B cell (primary cell): ENCODE measurements at regions not wholly inside any gene's neighbourhood (a gene's known extent, or its start where the extent isn't known, plus 50 kb on each side); places are given as distances from the start of the nearest gene placed in this dataset.

Experiments
- EZH2 ChIP-seq: IDR thresholded peaks from 2 replicates; pipeline ENCODE4 v1.6.1; 2012; ENCODE audit warnings: borderline replicate concordance, low read depth, mild to moderate bottlenecking, moderate library complexity, low read length; ENCODE audit not compliant: insufficient read depth, poor library complexity, severe bottlenecking
- TF ChIP-seq, protein P1 (sequence below): fragments of 200-600 bp; IDR thresholded peaks from one replicate; pipeline ENCODE4 v1.8.0; 2022; ENCODE audit warnings: antibody characterized with exemption, mild to moderate bottlenecking

DNA sequence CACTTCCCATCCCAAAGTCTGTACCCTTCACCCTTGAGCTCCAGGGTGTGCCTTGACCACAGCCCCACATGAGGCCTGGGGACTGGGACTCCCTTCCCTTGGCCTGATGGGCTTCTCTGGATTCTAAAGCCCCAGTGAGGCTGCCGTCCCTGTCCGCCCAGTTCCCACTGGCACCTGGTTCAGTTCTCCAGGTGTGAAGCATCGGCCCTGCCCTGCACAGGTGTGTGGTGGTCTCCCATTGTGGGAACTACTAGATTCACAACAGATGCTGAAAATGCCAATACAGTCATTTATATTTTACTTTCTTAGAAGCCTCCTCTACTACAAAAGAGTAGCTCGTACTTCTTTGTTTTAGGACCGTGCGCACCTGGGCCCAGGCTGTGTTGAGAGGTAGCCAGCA is 72.8 kb downstream of the TTLL2 start:
- TF ChIP-seq, protein P1, sequence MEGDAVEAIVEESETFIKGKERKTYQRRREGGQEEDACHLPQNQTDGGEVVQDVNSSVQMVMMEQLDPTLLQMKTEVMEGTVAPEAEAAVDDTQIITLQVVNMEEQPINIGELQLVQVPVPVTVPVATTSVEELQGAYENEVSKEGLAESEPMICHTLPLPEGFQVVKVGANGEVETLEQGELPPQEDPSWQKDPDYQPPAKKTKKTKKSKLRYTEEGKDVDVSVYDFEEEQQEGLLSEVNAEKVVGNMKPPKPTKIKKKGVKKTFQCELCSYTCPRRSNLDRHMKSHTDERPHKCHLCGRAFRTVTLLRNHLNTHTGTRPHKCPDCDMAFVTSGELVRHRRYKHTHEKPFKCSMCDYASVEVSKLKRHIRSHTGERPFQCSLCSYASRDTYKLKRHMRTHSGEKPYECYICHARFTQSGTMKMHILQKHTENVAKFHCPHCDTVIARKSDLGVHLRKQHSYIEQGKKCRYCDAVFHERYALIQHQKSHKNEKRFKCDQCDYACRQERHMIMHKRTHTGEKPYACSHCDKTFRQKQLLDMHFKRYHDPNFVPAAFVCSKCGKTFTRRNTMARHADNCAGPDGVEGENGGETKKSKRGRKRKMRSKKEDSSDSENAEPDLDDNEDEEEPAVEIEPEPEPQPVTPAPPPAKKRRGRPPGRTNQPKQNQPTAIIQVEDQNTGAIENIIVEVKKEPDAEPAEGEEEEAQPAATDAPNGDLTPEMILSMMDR, result no peak
- no peak for TF ChIP-seq EZH2
